GM13977 (cell line): ENCODE measurements at regions not wholly inside any gene's neighbourhood (a gene's known extent, or its start where the extent isn't known, plus 50 kb on each side); places are given as distances from the start of the nearest gene placed in this dataset.

ENCODE experiments used
- DNase-seq: peaks from one replicate; pipeline ENCODE4 v3.0.0; 2012; ENCODE audit warnings: low spot score
- in situ Hi-C: fragments of 300-500 bp; cut with MboI; formaldehyde crosslinking; loops from one replicate; pipeline ENCODE4 v1.12.0; 2022; ENCODE audit warnings: low sequenced_read_pairs, low pct_unique_long_range_greater_than_20kb, mixed read lengths, inconsistent platforms; ENCODE audit not compliant: unreplicated experiment
- TF ChIP-seq, protein P1 (sequence below): IDR thresholded peaks from 2 replicates; pipeline ENCODE4 v1.5.1; 2012; ENCODE audit warnings: mild to moderate bottlenecking, control low read depth; ENCODE audit not compliant: insufficient read depth; ENCODE audit errors: extremely low read depth, missing control alignments

DNA sequence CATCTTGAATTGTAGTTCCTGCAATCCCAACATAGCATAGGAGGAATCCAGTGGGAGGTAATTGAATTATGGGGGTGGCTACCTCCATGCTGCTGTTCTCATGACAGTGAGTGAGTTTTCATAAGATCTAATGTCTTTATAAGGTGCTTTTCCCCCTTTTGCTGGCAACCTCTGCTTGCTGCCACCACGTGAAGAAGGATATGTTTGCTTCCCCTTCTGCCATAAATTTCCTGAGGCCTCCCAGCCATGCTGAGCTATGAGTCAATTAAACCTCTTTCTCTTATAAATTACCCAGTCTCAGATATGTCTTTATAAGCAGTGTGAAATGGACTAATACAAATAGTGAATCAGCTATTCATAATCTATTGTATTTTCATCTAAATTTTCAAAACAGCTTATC is 537.3 kb downstream of the EPHA3 start:
- TF ChIP-seq, protein P1, sequence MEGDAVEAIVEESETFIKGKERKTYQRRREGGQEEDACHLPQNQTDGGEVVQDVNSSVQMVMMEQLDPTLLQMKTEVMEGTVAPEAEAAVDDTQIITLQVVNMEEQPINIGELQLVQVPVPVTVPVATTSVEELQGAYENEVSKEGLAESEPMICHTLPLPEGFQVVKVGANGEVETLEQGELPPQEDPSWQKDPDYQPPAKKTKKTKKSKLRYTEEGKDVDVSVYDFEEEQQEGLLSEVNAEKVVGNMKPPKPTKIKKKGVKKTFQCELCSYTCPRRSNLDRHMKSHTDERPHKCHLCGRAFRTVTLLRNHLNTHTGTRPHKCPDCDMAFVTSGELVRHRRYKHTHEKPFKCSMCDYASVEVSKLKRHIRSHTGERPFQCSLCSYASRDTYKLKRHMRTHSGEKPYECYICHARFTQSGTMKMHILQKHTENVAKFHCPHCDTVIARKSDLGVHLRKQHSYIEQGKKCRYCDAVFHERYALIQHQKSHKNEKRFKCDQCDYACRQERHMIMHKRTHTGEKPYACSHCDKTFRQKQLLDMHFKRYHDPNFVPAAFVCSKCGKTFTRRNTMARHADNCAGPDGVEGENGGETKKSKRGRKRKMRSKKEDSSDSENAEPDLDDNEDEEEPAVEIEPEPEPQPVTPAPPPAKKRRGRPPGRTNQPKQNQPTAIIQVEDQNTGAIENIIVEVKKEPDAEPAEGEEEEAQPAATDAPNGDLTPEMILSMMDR: no peak
- in situ Hi-C loops: no loop called here
- no peak for DNase-seq

DNA sequence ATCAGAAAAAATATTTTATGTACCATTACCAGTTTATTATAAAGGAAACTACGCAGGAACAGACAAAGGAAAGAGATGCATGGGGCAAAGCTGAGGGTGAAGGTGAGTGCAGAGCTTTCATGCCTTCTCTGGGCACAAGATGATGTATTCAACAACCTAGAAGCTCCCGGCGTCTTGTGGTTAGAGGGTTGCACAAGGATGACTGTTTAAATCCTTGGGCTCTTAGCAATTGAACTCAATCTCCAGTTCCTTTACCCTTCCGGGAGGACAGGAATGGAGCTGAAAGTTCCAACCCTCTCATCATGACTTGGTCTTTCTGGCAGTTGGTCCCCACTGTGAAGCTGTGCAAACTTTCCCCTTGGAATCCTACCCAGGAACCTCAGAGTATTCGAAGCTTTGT is 542.0 kb downstream of the EPHA3 start:
- TF ChIP-seq, protein P1: no peak
- DNase-seq: no peak
- in situ Hi-C loops: no loop called here

DNA sequence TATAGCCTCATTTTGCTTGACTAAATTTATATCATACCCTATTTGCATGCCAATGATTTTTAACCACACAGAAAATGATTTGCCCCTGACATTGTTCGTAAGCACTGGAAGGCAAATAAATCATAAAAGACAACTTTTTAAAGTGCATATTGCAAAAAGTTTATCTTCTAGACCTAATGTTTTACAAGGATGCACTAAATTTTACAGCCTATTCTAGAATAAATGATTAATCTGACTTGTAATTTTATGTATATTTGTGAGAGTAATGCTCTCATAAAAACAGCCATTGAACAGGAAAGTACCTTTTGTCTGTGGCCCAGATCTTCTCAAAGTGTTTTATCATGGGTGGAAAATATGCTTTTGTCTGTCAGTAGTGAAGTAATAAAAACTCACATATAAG is 546.6 kb downstream of the EPHA3 start:
- no peak for DNase-seq
- in situ Hi-C loops: no loop called here
- TF ChIP-seq, protein P1: no peak

DNA sequence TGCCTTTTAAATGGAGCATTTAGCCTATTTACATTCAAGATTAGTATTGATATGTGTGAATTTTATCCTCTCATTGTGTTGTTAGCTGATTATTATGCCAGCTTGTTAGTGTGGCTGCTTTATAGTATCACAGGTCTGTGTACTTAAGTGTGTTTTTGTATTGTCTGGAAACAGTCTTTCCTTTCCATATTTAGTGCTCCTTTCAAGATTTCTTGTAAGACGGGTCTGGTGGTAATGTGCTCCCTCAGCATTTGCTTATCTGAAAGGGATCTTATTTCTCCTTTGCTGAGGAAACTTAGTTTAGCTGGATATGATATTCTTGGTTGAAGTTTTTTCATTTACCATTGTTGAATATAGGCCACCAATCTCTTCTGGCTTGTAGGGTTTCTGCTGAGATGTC is 549.0 kb downstream of the EPHA3 start:
- no peak for DNase-seq
- TF ChIP-seq, protein P1: no peak
- in situ Hi-C loops: no loop called here

DNA sequence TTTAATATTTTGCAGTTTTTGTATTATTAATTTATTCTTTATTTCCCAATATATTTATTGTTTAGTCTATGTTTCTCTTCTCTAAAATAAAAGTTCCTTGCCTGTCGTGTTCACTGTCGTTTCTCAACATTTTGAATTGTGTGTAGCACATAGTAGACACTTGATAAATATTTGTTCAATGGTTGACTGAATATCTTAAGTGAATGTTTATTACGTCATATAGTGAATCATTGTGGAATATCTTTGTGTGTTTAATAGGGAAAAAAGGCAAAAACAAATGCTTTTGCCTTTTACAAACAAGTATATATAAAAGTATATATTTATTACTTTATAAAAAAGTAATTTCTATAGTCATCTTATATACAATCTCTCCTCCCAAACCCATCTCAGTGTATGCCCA is 572.3 kb downstream of the EPHA3 start:
- in situ Hi-C loops: no loop called here
- DNase-seq: no peak
- TF ChIP-seq, protein P1: no peak

DNA sequence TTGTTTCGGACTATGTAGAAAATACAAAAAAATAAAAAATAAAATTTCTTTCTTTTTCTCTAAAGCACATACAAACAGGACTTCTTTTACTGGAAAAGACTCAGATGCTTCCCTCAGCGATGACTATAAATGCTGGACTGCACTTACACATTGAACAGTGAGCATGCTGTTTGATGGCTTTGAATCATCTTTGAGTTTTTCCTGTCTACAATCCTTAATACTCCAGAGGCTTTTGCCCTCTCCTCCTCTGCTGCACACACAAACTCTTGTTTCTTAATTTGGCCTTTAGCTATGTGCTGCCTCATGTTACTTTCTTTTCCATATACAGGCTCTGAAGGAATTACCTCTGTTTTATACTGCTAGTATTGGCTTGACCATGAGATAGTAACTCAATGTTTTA is 575.1 kb downstream of the EPHA3 start:
- TF ChIP-seq, protein P1: no peak
- in situ Hi-C loops: no loop called here
- no peak for DNase-seq

DNA sequence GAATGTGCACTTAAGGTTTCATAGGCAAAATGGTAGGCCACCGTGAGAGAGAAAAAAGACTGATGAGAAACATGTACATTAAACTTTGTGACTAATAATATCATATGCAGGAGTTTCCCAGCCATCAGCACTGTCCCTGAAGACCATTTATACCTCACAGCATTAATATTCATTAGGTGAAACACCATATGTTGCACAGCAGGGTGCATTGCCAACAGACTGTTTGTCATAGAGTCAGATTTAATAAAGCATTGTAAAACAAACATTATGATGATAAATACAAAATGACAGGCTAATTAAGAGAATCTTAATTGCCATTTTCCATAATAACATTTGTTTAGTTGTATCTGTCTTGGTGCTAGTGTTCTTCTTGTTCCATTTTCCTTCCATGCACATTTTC is 578.3 kb downstream of the EPHA3 start:
- no peak for DNase-seq
- TF ChIP-seq, protein P1: no peak
- in situ Hi-C loops: no loop called here
